ENCODE measurements at regions not wholly inside any gene's neighbourhood (a gene's known extent, or its start where the extent isn't known, plus 50 kb on each side); places are given as distances from the start of the nearest gene placed in this dataset.

- TF ChIP-seq CTCF (conservative IDR thresholded peaks at IDR 0.05; ENCODE audit: low read depth, low read length): no peak
- TF ChIP-seq EZH2 (IDR thresholded peaks at IDR 0.05; ENCODE audit: borderline replicate concordance, low read depth, low read length, poor library complexity, severe bottlenecking): no peak
Observed at GRCh38 chr11:69371731-69372588, 78.0 kb downstream of the MYEOV start.
